CD8-positive, alpha-beta memory T cell (primary cell): ENCODE measurements at regions not wholly inside any gene's neighbourhood (a gene's known extent, or its start where the extent isn't known, plus 50 kb on each side); places are given as distances from the start of the nearest gene placed in this dataset.

ENCODE experiments used
- CTCF ChIA-PET: fragments of 350-600 bp; sonication (Branson Sonifier 250); formaldehyde crosslinking; loops from one replicate; lab custom pipeline; 2021; ENCODE audit warnings: antibody characterized with exemption; lab: Charles Lee
- POLR2A ChIA-PET: fragments of 350-600 bp; sonication (Branson Sonifier 250); formaldehyde crosslinking; loops from one replicate; lab custom pipeline; 2021; ENCODE audit warnings: antibody characterized with exemption; lab: Charles Lee
- DNase-seq, 5 donors: peaks; one replicate each; pipeline versions ENCODE4 v3.0.0 to v3.0.0-alpha.2; 2020 to 2022; ENCODE audit warnings: mixed read lengths in 1 of 5
- H3K27ac ChIP-seq: one replicate; pipeline ENCODE4 v1.7.0; 2013; ENCODE audit warnings: low read depth, mild to moderate bottlenecking, low read length, moderate library complexity
- H3K27me3 ChIP-seq: 2 replicates; pipeline ENCODE4 v1.7.0; 2013; ENCODE audit warnings: low read length, mild to moderate bottlenecking; ENCODE audit not compliant: insufficient read depth, poor library complexity, severe bottlenecking
- H3K36me3 ChIP-seq: 2 replicates; pipeline ENCODE4 v1.7.0; 2013; ENCODE audit warnings: mild to moderate bottlenecking, low read length, moderate library complexity; ENCODE audit not compliant: insufficient read depth
- H3K4me1 ChIP-seq: 2 replicates; pipeline ENCODE4 v1.7.0; 2013; ENCODE audit warnings: mild to moderate bottlenecking, low read length, moderate library complexity; ENCODE audit not compliant: insufficient read depth
- H3K4me3 ChIP-seq: 2 replicates; pipeline ENCODE4 v1.7.0; 2013; ENCODE audit warnings: mild to moderate bottlenecking, low read length
- H3K9me3 ChIP-seq: 2 replicates; pipeline ENCODE4 v1.7.0; 2013; ENCODE audit warnings: mild to moderate bottlenecking, low read length
- H3K27ac Mint-ChIP-seq, 8 donors: one replicate each; pipeline ENCODE4 v1.8.0; 2020 to 2021; ENCODE audit warnings: mixed read lengths in 8 of 8, mild to moderate bottlenecking in 6 of 8, inconsistent platforms in 3 of 8, moderate library complexity in 3 of 8
- H3K27me3 Mint-ChIP-seq, 2 donors: one replicate each; pipeline ENCODE4 v1.8.0; 2020 to 2021; ENCODE audit warnings: mixed read lengths in 2 of 2, mild to moderate bottlenecking in 1 of 2, moderate library complexity in 1 of 2
- H3K36me3 Mint-ChIP-seq, 3 donors: one replicate each; pipeline ENCODE4 v1.8.0; 2020 to 2021; ENCODE audit warnings: mixed read lengths in 3 of 3, inconsistent platforms in 1 of 3, mild to moderate bottlenecking in 1 of 3
- H3K4me1 Mint-ChIP-seq, 3 donors: one replicate each; pipeline ENCODE4 v1.8.0; 2020 to 2021; ENCODE audit warnings: mixed read lengths in 3 of 3, inconsistent platforms in 1 of 3, mild to moderate bottlenecking in 1 of 3
- H3K4me3 Mint-ChIP-seq, 7 donors: one replicate each; pipeline ENCODE4 v1.8.0; 2020 to 2021; ENCODE audit warnings: mixed read lengths in 7 of 7, mild to moderate bottlenecking in 6 of 7, moderate library complexity in 4 of 7, inconsistent platforms in 2 of 7
- H3K9me3 Mint-ChIP-seq, 5 donors: one replicate each; pipeline ENCODE4 v1.8.0; 2020 to 2022; ENCODE audit warnings: mixed read lengths in 5 of 5, mild to moderate bottlenecking in 3 of 5, moderate library complexity in 2 of 5, inconsistent platforms in 1 of 5

- Mint-ChIP-seq H3K4me1 (no peaks in the 10 kb centered on the region), H3K27ac (no peak overlapping the region), H3K27me3 (peaks cover 0 to 4% of the 10 kb centered on the region in 2 donors), H3K36me3 (no peaks in the 10 kb centered on the region), H3K9me3 (no peaks in the 10 kb centered on the region), H3K4me3 (no peak overlapping the region)
- Histone ChIP-seq H3K27me3 (no peaks in the 10 kb centered on the region), H3K36me3 (no peaks in the 10 kb centered on the region), H3K27ac (no peak overlapping the region), H3K9me3 (no peaks in the 10 kb centered on the region), H3K4me3 (no peak overlapping the region), H3K4me1 (no peaks in the 10 kb centered on the region)
- ChIA-PET CTCF (no interaction called here), POLR2A (no interaction called here)
- DNase-seq: no peak
These were observed 158.7 kb downstream of the IRX2 start for GRCh38 chr5:2592766-2593165.

- Histone ChIP-seq H3K36me3 (no peaks in the 10 kb centered on the region), H3K9me3 (no peaks in the 10 kb centered on the region), H3K27ac (no peak overlapping the region), H3K4me3 (no peak overlapping the region), H3K4me1 (no peaks in the 10 kb centered on the region), H3K27me3 (no peaks in the 10 kb centered on the region)
- Mint-ChIP-seq H3K4me3 (no peak overlapping the region), H3K9me3 (no peaks in the 10 kb centered on the region), H3K27me3 (peaks cover 0 to 4% of the 10 kb centered on the region in 2 donors), H3K27ac (no peak overlapping the region), H3K4me1 (no peaks in the 10 kb centered on the region), H3K36me3 (no peaks in the 10 kb centered on the region)
- CTCF ChIA-PET: no interaction called here
- POLR2A ChIA-PET: no interaction called here
- DNase-seq: no peak
These were observed 159.6 kb downstream of the IRX2 start for GRCh38 chr5:2591777-2592453.

- no peaks in the 10 kb centered on the region for H3K36me3 ChIP-seq
- Mint-ChIP-seq H3K4me1 (no peaks in the 10 kb centered on the region), H3K27ac (no peak overlapping the region), H3K9me3 (peaks cover 0 to 5% (median 0%) of the 10 kb centered on the region in 5 donors), H3K36me3 (no peaks in the 10 kb centered on the region), H3K4me3 (no peak overlapping the region), H3K27me3 (peaks cover 0 to 4% of the 10 kb centered on the region in 2 donors)
- no peaks in the 10 kb centered on the region for H3K27me3 ChIP-seq
- H3K4me1 ChIP-seq: no peaks in the 10 kb centered on the region
- ChIA-PET POLR2A (no interaction called here), CTCF (no interaction called here)
- H3K4me3 ChIP-seq: no peak overlapping the region
- no peak overlapping the region for H3K27ac ChIP-seq
- no peak for DNase-seq
- no peaks in the 10 kb centered on the region for H3K9me3 ChIP-seq
These were observed 162.5 kb downstream of the IRX2 start for GRCh38 chr5:2588850-2589501.

DNA sequence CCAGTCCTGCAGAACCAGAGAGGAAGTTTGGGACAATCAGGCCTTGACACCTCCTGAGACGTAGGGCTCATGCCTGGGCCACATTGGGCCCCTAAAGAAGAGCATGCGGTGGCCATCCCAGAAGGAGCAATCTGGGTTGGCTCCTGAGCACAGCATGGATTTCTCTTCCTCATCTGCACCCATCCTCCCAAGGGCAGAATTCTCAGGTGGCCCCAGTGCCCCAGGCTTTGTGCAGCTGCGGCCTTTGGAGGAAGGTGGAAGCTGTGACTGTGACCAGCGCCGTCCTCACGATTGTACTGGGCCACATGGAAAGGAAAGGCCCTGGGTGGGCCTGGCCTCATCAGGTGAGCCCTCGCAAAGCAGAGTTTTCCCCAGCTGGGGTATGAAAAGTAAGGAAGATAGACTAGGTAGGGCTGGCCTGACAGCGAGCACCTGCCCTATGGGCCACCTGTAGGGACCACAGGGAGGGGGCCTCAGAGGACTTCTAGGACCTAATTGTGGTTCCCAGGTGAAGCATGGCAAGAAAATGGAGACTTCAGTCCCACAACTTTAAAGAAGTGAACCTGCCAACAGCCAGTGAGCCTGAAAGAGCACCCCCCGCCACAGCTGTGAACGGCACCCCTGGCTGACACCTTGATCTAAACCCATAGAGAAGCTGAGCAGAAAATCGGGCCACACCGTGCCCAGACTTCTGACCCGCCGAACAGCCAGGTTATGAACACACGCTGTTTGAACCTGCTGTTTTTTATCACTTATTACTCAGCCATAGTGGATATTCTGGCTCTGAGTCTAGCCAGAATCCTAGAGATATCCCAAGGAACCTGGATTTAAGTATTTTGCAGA, 164.1 kb downstream of the IRX2 start:
- no peak for DNase-seq
- POLR2A ChIA-PET: no interaction called here
- H3K4me1 Mint-ChIP-seq: no peaks in the 10 kb centered on the region
- H3K9me3 ChIP-seq: no peaks in the 10 kb centered on the region
- H3K27ac Mint-ChIP-seq: no peak overlapping the region
- H3K36me3 ChIP-seq: no peaks in the 10 kb centered on the region
- H3K27me3 Mint-ChIP-seq: peaks cover 0 to 4% of the 10 kb centered on the region in 2 donors
- H3K27me3 ChIP-seq: no peaks in the 10 kb centered on the region
- H3K4me1 ChIP-seq: no peaks in the 10 kb centered on the region
- H3K4me3 Mint-ChIP-seq: no peak overlapping the region
- H3K27ac ChIP-seq: no peak overlapping the region
- H3K4me3 ChIP-seq: no peak overlapping the region
- no peaks in the 10 kb centered on the region for H3K36me3 Mint-ChIP-seq
- CTCF ChIA-PET: no interaction called here
- H3K9me3 Mint-ChIP-seq: peaks cover 0 to 5% (median 0%) of the 10 kb centered on the region in 5 donors

- Mint-ChIP-seq H3K4me3 (no peak overlapping the region), H3K27ac (no peak overlapping the region), H3K27me3 (peaks cover 0 to 4% of the 10 kb centered on the region in 2 donors), H3K4me1 (no peaks in the 10 kb centered on the region), H3K9me3 (peaks cover 0 to 5% (median 3%) of the 10 kb centered on the region in 5 donors), H3K36me3 (no peaks in the 10 kb centered on the region)
- Histone ChIP-seq H3K27me3 (no peaks in the 10 kb centered on the region), H3K4me1 (no peaks in the 10 kb centered on the region), H3K9me3 (no peaks in the 10 kb centered on the region), H3K27ac (no peak overlapping the region), H3K4me3 (no peak overlapping the region), H3K36me3 (no peaks in the 10 kb centered on the region)
- ChIA-PET POLR2A (no interaction called here), CTCF (no interaction called here)
- no peak for DNase-seq
These were observed 165.3 kb downstream of the IRX2 start for GRCh38 chr5:2586016-2586715.

GRCh38 chr5:2584579-2585269, 166.8 kb downstream of the IRX2 start:
- POLR2A ChIA-PET: no interaction called here
- Mint-ChIP-seq H3K4me1 (no peaks in the 10 kb centered on the region), H3K36me3 (no peaks in the 10 kb centered on the region), H3K27me3 (peaks cover 0 to 4% of the 10 kb centered on the region in 2 donors), H3K4me3 (no peak overlapping the region), H3K27ac (no peak overlapping the region), H3K9me3 (peaks cover 0 to 5% (median 4%) of the 10 kb centered on the region in 5 donors)
- Histone ChIP-seq H3K27ac (no peak overlapping the region), H3K4me3 (no peak overlapping the region), H3K9me3 (no peaks in the 10 kb centered on the region), H3K27me3 (no peaks in the 10 kb centered on the region), H3K36me3 (no peaks in the 10 kb centered on the region), H3K4me1 (no peaks in the 10 kb centered on the region)
- CTCF ChIA-PET: no interaction called here
- no peak for DNase-seq

DNA sequence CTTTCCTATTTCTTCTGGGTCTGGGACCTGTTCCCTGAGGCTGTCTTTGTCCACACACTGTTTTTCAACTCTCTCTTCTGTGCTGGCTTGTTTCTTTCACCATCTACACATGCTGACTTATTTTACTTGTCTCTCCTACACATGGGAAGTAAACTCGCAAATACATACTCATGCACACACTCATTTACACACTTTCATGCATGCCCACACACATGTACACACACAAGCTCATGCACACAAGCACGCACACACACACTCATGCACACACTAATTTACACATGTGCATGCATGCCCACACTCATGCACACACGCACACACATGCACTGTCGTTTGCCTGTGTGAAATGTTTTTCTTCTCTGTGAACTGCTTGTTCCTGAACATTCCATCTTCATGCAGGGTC, 169.0 kb downstream of the IRX2 start:
- no peak overlapping the region for H3K4me3 ChIP-seq
- Mint-ChIP-seq H3K27me3 (no peaks in the 10 kb centered on the region), H3K36me3 (no peaks in the 10 kb centered on the region), H3K27ac (no peak overlapping the region), H3K4me3 (no peak overlapping the region), H3K9me3 (peaks cover 0 to 8% (median 5%) of the 10 kb centered on the region in 5 donors), H3K4me1 (no peaks in the 10 kb centered on the region)
- H3K27ac ChIP-seq: no peak overlapping the region
- no peaks in the 10 kb centered on the region for H3K9me3 ChIP-seq
- DNase-seq: no peak
- H3K27me3 ChIP-seq: no peaks in the 10 kb centered on the region
- H3K4me1 ChIP-seq: no peaks in the 10 kb centered on the region
- H3K36me3 ChIP-seq: no peaks in the 10 kb centered on the region
- ChIA-PET POLR2A (no interaction called here), CTCF (no interaction called here)
